ENCODE measurements at regions not wholly inside any gene's neighbourhood (a gene's known extent, or its start where the extent isn't known, plus 50 kb on each side); places are given as distances from the start of the nearest gene placed in this dataset.
A peak's percentile ranks its signal among the peaks of the same experiment; 100 is the strongest.
"Not testable (repeated sequence)": the region's sequence is repeated elsewhere in the genome, so short reads cannot be mapped to it uniquely, and the experiment has no call there.

DNA sequence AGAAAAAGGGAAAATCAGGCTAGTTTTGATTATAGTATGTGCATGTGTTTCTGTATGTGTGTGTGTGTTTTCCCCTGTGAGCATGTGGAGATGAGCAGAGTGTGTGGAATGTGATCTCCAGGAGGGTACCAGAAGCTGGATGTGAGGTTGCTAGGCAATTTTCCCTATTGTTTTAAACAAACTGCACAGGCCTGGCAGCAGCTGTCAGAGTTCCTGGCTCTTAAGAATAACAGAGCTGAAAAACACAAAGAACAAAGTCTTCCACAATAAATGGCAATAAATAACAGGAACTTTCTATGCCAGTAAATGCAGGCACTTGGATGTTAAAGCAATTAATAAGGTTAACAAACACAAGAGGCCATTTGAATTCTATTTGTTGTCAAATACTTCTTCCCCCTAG is 344.6 kb upstream of the CTSO start:
- Mint-ChIP-seq H3K27me3 (ENCODE audit: low read depth, poor library complexity) (no peaks in the 10 kb centered on the region), H3K4me1 (peaks cover 31% of the 10 kb centered on the region), H3K4me3 (no peak overlapping the region), H3K27ac (peak overlapping the region; percentile 62), H3K9me3 (no peaks in the 10 kb centered on the region), H3K36me3 (ENCODE audit: low read depth) (no peaks in the 10 kb centered on the region)
- DNase-seq, result no peak
- TF ChIP-seq CTCF (IDR thresholded peaks at IDR 0.05), result no peak

GRCh38 chr4:156295676-156296195 is 342.1 kb upstream of the CTSO start:
- no peak for DNase-seq
- TF ChIP-seq CTCF (IDR thresholded peaks at IDR 0.05), result no peak
- H3K9me3 Mint-ChIP-seq, result peaks cover under 1% of the 10 kb centered on the region
- H3K4me3 Mint-ChIP-seq, result no peak overlapping the region
- H3K36me3 Mint-ChIP-seq (ENCODE audit: low read depth), result no peaks in the 10 kb centered on the region
- peaks cover 32% of the 10 kb centered on the region for H3K4me1 Mint-ChIP-seq
- no peaks in the 10 kb centered on the region for H3K27me3 Mint-ChIP-seq (ENCODE audit: low read depth, poor library complexity)
- no peak overlapping the region for H3K27ac Mint-ChIP-seq

DNA sequence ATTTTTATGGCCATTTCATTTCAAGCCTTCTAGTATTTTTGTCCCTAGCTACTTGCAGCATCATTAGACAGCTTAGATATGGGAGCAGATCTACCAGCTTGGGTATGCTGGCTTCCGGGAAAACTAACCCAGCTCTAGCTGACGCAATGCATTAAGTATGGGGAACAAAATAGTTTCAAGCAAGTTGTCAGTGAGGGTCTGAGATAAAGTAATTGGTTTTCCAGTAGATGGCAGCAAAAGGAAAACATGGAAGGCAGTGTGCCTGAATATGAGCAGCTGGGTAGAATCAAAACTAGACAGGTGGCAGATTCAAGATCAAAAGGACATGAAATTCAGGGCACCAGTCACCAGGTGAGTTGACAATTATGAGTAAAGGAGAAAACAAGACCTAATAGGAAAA is 340.9 kb upstream of the CTSO start:
- Mint-ChIP-seq H3K36me3 (ENCODE audit: low read depth) (no peaks in the 10 kb centered on the region), H3K27me3 (ENCODE audit: low read depth, poor library complexity) (no peaks in the 10 kb centered on the region), H3K27ac (no peak overlapping the region), H3K4me1 (peaks cover 32% of the 10 kb centered on the region), H3K4me3 (no peak overlapping the region), H3K9me3 (peaks cover 6% of the 10 kb centered on the region)
- no peak for DNase-seq
- TF ChIP-seq CTCF (IDR thresholded peaks at IDR 0.05), result peak; percentile 18

GRCh38 chr4:156293657-156294297 is 340.1 kb upstream of the CTSO start:
- Mint-ChIP-seq H3K4me3 (no peak overlapping the region), H3K4me1 (peaks cover 28% of the 10 kb centered on the region)

GRCh38 chr4:156291317-156291716 is 337.7 kb upstream of the CTSO start:
- Mint-ChIP-seq H3K9me3 (peaks cover 13% of the 10 kb centered on the region), H3K36me3 (ENCODE audit: low read depth) (no peaks in the 10 kb centered on the region), H3K27me3 (ENCODE audit: low read depth, poor library complexity) (no peaks in the 10 kb centered on the region), H3K4me1 (peaks cover 18% of the 10 kb centered on the region), H3K4me3 (no peak overlapping the region), H3K27ac (no peak overlapping the region)
- TF ChIP-seq CTCF (IDR thresholded peaks at IDR 0.05), result no peak
- DNase-seq, result no peak

More at GRCh38 chr4:156293657-156294297, 340.1 kb upstream of the CTSO start:
- peaks cover 9% of the 10 kb centered on the region for H3K9me3 Mint-ChIP-seq
- no peak for DNase-seq
- no peaks in the 10 kb centered on the region for H3K27me3 Mint-ChIP-seq (ENCODE audit: low read depth, poor library complexity)
- H3K36me3 Mint-ChIP-seq (ENCODE audit: low read depth), result no peaks in the 10 kb centered on the region
- no peak for TF ChIP-seq CTCF (IDR thresholded peaks at IDR 0.05)
- H3K27ac Mint-ChIP-seq, result no peak overlapping the region

GRCh38 chr4:156290811-156291210 is 337.1 kb upstream of the CTSO start:
- Mint-ChIP-seq H3K36me3 (ENCODE audit: low read depth) (no peaks in the 10 kb centered on the region), H3K4me3 (peak overlapping the region; percentile 69), H3K9me3 (peaks cover 13% of the 10 kb centered on the region), H3K27me3 (ENCODE audit: low read depth, poor library complexity) (no peaks in the 10 kb centered on the region), H3K27ac (no peak overlapping the region), H3K4me1 (peaks cover 18% of the 10 kb centered on the region)
- no peak for TF ChIP-seq CTCF (IDR thresholded peaks at IDR 0.05)
- no peak for DNase-seq

GRCh38 chr4:156290026-156290425 is 336.4 kb upstream of the CTSO start:
- Mint-ChIP-seq H3K9me3 (peaks cover 13% of the 10 kb centered on the region), H3K4me1 (peaks cover 18% of the 10 kb centered on the region), H3K4me3 (peak overlapping the region; percentile 69)
- not testable (repeated sequence) for H3K27ac Mint-ChIP-seq; H3K27me3 Mint-ChIP-seq (ENCODE audit: low read depth, poor library complexity); DNase-seq; H3K36me3 Mint-ChIP-seq (ENCODE audit: low read depth)
